ENCODE measurements at regions not wholly inside any gene's neighbourhood (a gene's known extent, or its start where the extent isn't known, plus 50 kb on each side); places are given as distances from the start of the nearest gene placed in this dataset.

DNA sequence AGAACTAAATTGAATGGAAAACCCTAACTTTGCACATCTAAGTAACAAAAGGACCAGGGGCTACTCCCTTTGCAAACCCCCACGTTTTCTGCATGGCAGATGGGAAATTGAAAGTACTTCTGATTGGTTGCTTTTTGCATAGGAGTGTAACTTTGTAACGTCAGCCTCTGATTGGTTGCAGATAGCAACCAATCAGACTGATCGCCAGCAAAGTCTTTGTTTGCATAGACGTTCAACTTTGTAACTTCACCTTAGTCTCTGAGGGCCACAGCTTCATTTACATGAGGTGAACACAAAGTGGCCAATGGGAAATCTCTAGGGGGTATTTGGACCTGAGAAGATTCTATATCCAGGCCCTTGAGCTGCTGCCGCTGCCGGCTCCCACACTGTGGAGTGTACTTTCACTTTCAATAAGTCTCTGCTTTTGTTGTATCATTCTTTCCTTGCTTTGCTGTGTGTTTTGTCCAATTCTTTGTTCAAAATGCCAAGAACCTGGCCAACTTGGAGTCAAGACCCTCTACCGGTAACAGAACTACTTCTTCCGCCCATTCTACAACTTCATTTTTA, 102.5 kb upstream of the PRICKLE1 start:
- no peaks in the 10 kb centered on the region for H3K4me1 ChIP-seq
- ATAC-seq, result no peak
- no peak for TF ChIP-seq CTCF (IDR thresholded peaks at IDR 0.05)
- FAIRE-seq, result no peak
- no peak for DNase-seq
- WGBS, 2 donors, result 72 to 74% methylated on average over 8 of the region's 8 CpGs
- no peaks in the 10 kb centered on the region for H3K9me3 ChIP-seq
- H3K4me3 ChIP-seq, result peak overlapping the region in 1 of 4 donors; percentile 4
- no peaks in the 10 kb centered on the region for H3K36me3 ChIP-seq
- H3K27ac ChIP-seq, result no peak overlapping the region
- intact Hi-C loops (cut with DNase I), result no loop called here
- H3K27me3 ChIP-seq, result peaks cover 0 to 6% (median 0%) of the 10 kb centered on the region in 4 donors

- no peak for DNase-seq
- intact Hi-C loops (cut with DNase I), result no loop called here
- no peak for TF ChIP-seq CTCF (IDR thresholded peaks at IDR 0.05)
- no peaks in the 10 kb centered on the region for H3K4me1 ChIP-seq
- ATAC-seq, result no peak
- H3K27ac ChIP-seq, result no peak overlapping the region
- H3K27me3 ChIP-seq, result peaks cover 0 to 6% (median 0%) of the 10 kb centered on the region in 4 donors
- 84 to 87% methylated on average over 2 of the region's 2 CpGs for WGBS, 2 donors
- no peak for FAIRE-seq
- H3K9me3 ChIP-seq, result no peaks in the 10 kb centered on the region
- H3K36me3 ChIP-seq, result no peaks in the 10 kb centered on the region
- no peak overlapping the region for H3K4me3 ChIP-seq
Measured at GRCh38 chr12:42690264-42690663, 100.7 kb upstream of the PRICKLE1 start.

DNA sequence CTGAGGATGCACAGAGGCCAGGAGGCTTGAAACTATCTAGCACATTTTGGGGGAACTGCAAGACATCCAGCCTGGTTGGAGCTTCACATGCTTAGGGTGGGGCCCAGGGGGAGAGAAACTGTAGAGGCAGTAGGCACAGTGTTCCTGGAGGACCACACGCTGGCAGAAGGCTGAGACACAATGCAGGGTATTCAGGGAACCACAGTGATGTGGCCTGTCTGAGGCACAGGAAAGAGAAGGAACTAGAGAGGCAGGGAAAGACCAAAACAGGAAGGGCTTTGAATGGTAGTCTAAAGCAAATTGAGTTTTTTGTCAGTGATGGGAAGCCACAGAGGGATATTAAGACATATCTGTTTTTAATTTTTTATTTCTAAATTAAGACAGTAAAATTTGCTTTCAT, 100.2 kb upstream of the PRICKLE1 start:
- ATAC-seq, result no peak
- Histone ChIP-seq H3K27ac (no peak overlapping the region), H3K36me3 (no peaks in the 10 kb centered on the region), H3K4me1 (no peaks in the 10 kb centered on the region), H3K4me3 (no peak overlapping the region), H3K27me3 (peaks cover 0 to 6% (median 0%) of the 10 kb centered on the region in 4 donors), H3K9me3 (no peaks in the 10 kb centered on the region)
- DNase-seq, result no peak
- intact Hi-C loops (cut with DNase I), result no loop called here
- FAIRE-seq, result no peak
- no peak for TF ChIP-seq CTCF (IDR thresholded peaks at IDR 0.05)
- 86 to 87% methylated on average over 1 of the region's 1 CpG for WGBS, 2 donors

DNA sequence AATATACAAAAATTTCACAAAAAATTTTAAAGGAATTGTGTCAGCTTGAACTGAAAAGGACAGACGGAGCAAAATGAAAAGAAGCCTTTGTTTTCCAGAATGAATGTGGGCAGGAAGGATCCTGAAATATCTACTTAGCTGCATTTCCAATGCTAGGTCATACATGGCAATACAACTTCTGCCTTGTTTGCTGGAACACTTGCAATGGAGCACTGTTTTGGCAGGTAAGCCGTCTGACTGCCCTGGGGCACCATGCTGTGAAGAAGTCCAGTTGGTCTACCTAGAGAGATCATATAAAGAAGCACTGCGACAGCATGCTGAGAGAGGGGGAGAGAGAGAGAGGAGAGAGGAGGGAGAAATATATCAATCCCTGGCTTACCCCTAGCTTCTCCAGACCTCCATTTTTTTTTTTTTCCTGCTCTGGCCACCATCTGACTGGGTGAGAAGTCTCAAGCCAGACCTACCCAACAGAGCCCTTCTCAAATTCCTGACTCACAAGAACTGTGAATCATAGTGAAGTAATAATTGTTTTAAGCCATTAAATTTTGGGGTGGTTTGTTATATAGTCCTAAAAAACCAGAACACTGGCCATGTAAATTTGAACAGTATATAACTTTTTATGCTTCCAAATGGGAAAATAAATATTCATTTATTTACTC, 97.1 kb upstream of the PRICKLE1 start:
- Histone ChIP-seq H3K36me3 (no peaks in the 10 kb centered on the region), H3K4me1 (no peaks in the 10 kb centered on the region), H3K27ac (no peak overlapping the region), H3K27me3 (peaks cover 0 to 3% (median 0%) of the 10 kb centered on the region in 4 donors), H3K9me3 (no peaks in the 10 kb centered on the region), H3K4me3 (no peak overlapping the region)
- intact Hi-C loops (cut with DNase I), result no loop called here
- FAIRE-seq (no peak), DNase-seq (no peak), ATAC-seq (no peak)
- WGBS, 2 donors, result 83 to 90% methylated on average over 3 of the region's 3 CpGs
- no peak for TF ChIP-seq CTCF (IDR thresholded peaks at IDR 0.05)

- FAIRE-seq (no peak), DNase-seq (no peak), ATAC-seq (no peak)
- WGBS, 2 donors, result 70 to 81% methylated on average over 1 of the region's 1 CpG
- no peaks in the 10 kb centered on the region for H3K9me3 ChIP-seq
- no peak overlapping the region for H3K27ac ChIP-seq
- no peaks in the 10 kb centered on the region for H3K4me1 ChIP-seq
- intact Hi-C loops (cut with DNase I), result no loop called here
- H3K27me3 ChIP-seq, result no peaks in the 10 kb centered on the region
- H3K36me3 ChIP-seq, result no peaks in the 10 kb centered on the region
- no peak overlapping the region for H3K4me3 ChIP-seq
- no peak for TF ChIP-seq CTCF (IDR thresholded peaks at IDR 0.05)
Measured at GRCh38 chr12:42684802-42685071, 95.2 kb upstream of the PRICKLE1 start.
